Ovary (tissue), 7 donors: ENCODE measurements at regions not wholly inside any gene's neighbourhood (a gene's known extent, or its start where the extent isn't known, plus 50 kb on each side); places are given as distances from the start of the nearest gene placed in this dataset.
"Not testable (repeated sequence)": the region's sequence is repeated elsewhere in the genome, so short reads cannot be mapped to it uniquely, and the experiment has no call there.

ENCODE experiments used
- DNase-seq, 5 donors: peaks; one replicate each; pipeline ENCODE4 v3.0.0-alpha.2; 2019 to 2020
- H3K27ac ChIP-seq, 2 donors: fragments of 200-600 bp; one replicate each; pipeline versions ENCODE4 v1.5.1 to v1.8.0; 2019 to 2022
- H3K27me3 ChIP-seq: fragments of 200-600 bp; one replicate; pipeline ENCODE4 v1.8.0; 2022
- H3K36me3 ChIP-seq: fragments of 200-600 bp; sonication (generic); one replicate; pipeline ENCODE4 v1.5.1; 2019
- H3K4me1 ChIP-seq: one replicate; pipeline ENCODE4 v1.8.1; 2013; ENCODE audit warnings: mild to moderate bottlenecking, moderate library complexity; ENCODE audit not compliant: insufficient read depth
- H3K4me3 ChIP-seq: fragments of 200-600 bp; sonication (generic); one replicate; pipeline ENCODE4 v1.5.1; 2017
- H3K9me3 ChIP-seq, 2 donors: fragments of 200-600 bp in 1 of 2; sonication (generic) in 1 of 2; one replicate each; pipeline versions ENCODE4 v1.5.1 to v1.8.1; 2013 to 2019; ENCODE audit warnings: mild to moderate bottlenecking in 1 of 2, moderate library complexity in 1 of 2
- EP300 ChIP-seq: sonication (generic); formaldehyde crosslinking; IDR thresholded peaks from one replicate; pipeline ENCODE4 v1.6.1; 2017; ENCODE audit warnings: antibody characterized with exemption
- POLR2A ChIP-seq: fragments of 450-650 bp; IDR thresholded peaks from one replicate; pipeline ENCODE4 v1.6.1; 2017; ENCODE audit warnings: antibody characterized with exemption, mild to moderate bottlenecking, moderate library complexity
- WGBS, 3 donors: extraction: QIAGEN DNeasy Blood & Tissue Kit in 1 of 3; methylation state at CpG; one replicate each; pipeline versions ENCODE4 v1.1.5 to v1.1.7; 2013 to 2017; 5-methylcytosine and 5-hydroxymethylcytosine counted together
- intact Hi-C, 4 donors: fragments of 100-400 bp; cut with DNase I; formaldehyde crosslinking; loops; one replicate each; pipeline versions ENCODE4 v1.11.0 to v1.15.1; 2022 to 2023
- TF ChIP-seq, protein P1 (sequence below), 3 donors: fragments of 450-650 bp in 2 of 3; fragments of 200-600 bp in 1 of 3; IDR thresholded peaks; one replicate each; pipeline versions ENCODE4 v1.5.1 to v1.8.0; 2016 to 2022; ENCODE audit warnings: antibody characterized with exemption in 3 of 3, mild to moderate bottlenecking in 1 of 3
- donor health status: DM: no; HTN: no; CAD: no; lungs with moderate emphysema.
- donor health status: DM: no; HTN: no; CAD: no.
- donor health status: Bipolar disorder and iron deficiency.
- donor health status: DM: no; HTN: no; CAD: no.
- donor health status: DM: yes; HTN: yes; CAD: no.

- H3K4me3 ChIP-seq, result no peak overlapping the region
- H3K27me3 ChIP-seq, result no peaks in the 10 kb centered on the region
- no peaks in the 10 kb centered on the region for H3K9me3 ChIP-seq
- H3K36me3 ChIP-seq, result no peaks in the 10 kb centered on the region
- peak; percentile 55 to 75 (median 63) for DNase-seq
- 36 to 38% (median 37%) methylated on average over 8 of the region's 8 CpGs for WGBS, 3 donors
- TF ChIP-seq EP300 (no peak), POLR2A (no peak)
- TF ChIP-seq, protein P1, sequence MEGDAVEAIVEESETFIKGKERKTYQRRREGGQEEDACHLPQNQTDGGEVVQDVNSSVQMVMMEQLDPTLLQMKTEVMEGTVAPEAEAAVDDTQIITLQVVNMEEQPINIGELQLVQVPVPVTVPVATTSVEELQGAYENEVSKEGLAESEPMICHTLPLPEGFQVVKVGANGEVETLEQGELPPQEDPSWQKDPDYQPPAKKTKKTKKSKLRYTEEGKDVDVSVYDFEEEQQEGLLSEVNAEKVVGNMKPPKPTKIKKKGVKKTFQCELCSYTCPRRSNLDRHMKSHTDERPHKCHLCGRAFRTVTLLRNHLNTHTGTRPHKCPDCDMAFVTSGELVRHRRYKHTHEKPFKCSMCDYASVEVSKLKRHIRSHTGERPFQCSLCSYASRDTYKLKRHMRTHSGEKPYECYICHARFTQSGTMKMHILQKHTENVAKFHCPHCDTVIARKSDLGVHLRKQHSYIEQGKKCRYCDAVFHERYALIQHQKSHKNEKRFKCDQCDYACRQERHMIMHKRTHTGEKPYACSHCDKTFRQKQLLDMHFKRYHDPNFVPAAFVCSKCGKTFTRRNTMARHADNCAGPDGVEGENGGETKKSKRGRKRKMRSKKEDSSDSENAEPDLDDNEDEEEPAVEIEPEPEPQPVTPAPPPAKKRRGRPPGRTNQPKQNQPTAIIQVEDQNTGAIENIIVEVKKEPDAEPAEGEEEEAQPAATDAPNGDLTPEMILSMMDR (IDR thresholded peaks at IDR 0.05), result peak; percentile 67 to 78 (median 76)
- no peak overlapping the region for H3K27ac ChIP-seq
- peaks cover 7% of the 10 kb centered on the region for H3K4me1 ChIP-seq
- intact Hi-C loops, result loop anchor here in 3 of 4 donors (5.0 to 10.0 kb wide), 3 partner anchors 65 to 1258 kb away; partner anchors contain the start of gene IGFBP3 (in 3 of the 3)
Observed at GRCh38 chr7:47179812-47180515, 401.9 kb downstream of the TNS3 start.

DNA sequence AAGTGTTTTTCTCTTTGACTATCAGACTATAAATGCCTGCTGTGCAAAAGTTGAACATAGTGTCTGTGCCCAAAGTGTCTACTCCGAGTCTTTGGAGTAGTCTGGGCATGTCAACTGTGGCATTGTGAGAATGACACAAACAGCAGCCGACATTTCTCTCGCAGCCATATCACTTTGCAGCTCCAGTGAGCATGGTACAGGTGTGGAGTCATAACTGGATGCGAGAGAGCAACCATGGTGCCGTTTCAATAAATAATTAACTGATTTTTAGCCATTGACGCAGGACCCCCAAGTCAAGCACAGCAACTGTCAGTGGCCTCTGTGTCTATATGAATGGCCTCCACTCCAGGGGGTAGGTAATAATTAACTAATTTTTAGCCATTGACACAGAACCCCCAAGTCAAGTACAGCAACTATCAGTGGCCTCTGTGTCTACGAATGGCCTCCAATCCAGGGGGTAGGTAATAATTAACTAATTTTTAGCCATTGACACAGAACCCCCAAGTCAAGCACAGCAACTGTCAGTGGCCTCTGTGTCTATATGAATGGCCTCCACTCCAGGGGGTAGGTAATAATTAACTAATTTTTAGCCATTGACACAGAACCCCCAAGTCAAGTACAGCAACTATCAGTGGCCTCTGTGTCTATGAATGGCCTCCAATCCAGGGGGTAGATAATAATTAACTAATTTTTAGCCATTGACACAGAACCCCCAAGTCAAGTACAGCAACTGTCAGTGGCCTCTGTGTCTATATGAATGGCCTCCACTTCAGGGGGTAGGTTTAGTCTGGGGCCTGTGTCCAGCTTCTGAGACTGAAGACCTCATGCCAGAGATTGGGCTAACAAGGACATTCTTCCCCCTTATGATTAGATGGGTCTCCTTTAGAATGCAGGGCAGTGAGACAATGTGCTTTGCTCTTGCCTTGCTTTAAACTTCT, 409.0 kb downstream of the TNS3 start:
- intact Hi-C loops, result loop anchor here in 1 of 4 donors (10.0 kb wide), 1 partner anchor 68 kb away; no protein-coding TSS in a partner anchor

GRCh38 chr7:47170516-47170915, 411.4 kb downstream of the TNS3 start:
- intact Hi-C loops, result loop anchor here in 1 of 4 donors (10.0 kb wide), 1 partner anchor 66 kb away; no protein-coding TSS in a partner anchor
- WGBS, 3 donors, result 93 to 98% (median 96%) methylated on average over 1 of the region's 1 CpG

More for the DNA sequence above, 409.0 kb downstream of the TNS3 start:
- WGBS, 3 donors, result 94 to 96% (median 94%) methylated on average over 7 of the region's 7 CpGs
- not testable (repeated sequence) for H3K4me3 ChIP-seq, H3K36me3 ChIP-seq, H3K4me1 ChIP-seq, DNase-seq, H3K27me3 ChIP-seq, H3K27ac ChIP-seq, H3K9me3 ChIP-seq

GRCh38 chr7:47154791-47155190, 427.1 kb downstream of the TNS3 start:
- Histone ChIP-seq H3K27ac (no peak overlapping the region), H3K27me3 (no peaks in the 10 kb centered on the region)

More at GRCh38 chr7:47170516-47170915, 411.4 kb downstream of the TNS3 start:
- H3K4me1 ChIP-seq, result no peaks in the 10 kb centered on the region
- no peaks in the 10 kb centered on the region for H3K27me3 ChIP-seq
- no peaks in the 10 kb centered on the region for H3K9me3 ChIP-seq
- no peaks in the 10 kb centered on the region for H3K36me3 ChIP-seq
- DNase-seq, result no peak
- H3K27ac ChIP-seq, result no peak overlapping the region
- no peak overlapping the region for H3K4me3 ChIP-seq
- TF ChIP-seq, protein P1 (IDR thresholded peaks at IDR 0.05), result no peak
- no peak for TF ChIP-seq EP300

More at GRCh38 chr7:47154791-47155190, 427.1 kb downstream of the TNS3 start:
- Histone ChIP-seq H3K4me3 (no peak overlapping the region), H3K36me3 (no peaks in the 10 kb centered on the region), H3K4me1 (peaks cover 4% of the 10 kb centered on the region), H3K9me3 (no peaks in the 10 kb centered on the region)
- WGBS, 3 donors, result 87 to 93% (median 92%) methylated on average over 3 of the region's 3 CpGs
- DNase-seq, result no peak
- intact Hi-C loops, result no loop called here
- TF ChIP-seq POLR2A (no peak), EP300 (no peak)
- TF ChIP-seq, protein P1 (IDR thresholded peaks at IDR 0.05), result no peak
